ENCODE measurements at regions not wholly inside any gene's neighbourhood (a gene's known extent, or its start where the extent isn't known, plus 50 kb on each side); places are given as distances from the start of the nearest gene placed in this dataset.

- H3K27me3 Mint-ChIP-seq (ENCODE audit: insufficient read depth): no peaks in the 10 kb centered on the region
- peaks cover 28% of the 10 kb centered on the region for H3K9me3 Mint-ChIP-seq
- intact Hi-C loops (cut with micrococcal nuclease): no loop called here
- H3K27ac Mint-ChIP-seq: no peak overlapping the region
- no peak overlapping the region for H3K4me3 Mint-ChIP-seq
- DNase-seq (ENCODE audit: low spot score): no peak
- no peaks in the 10 kb centered on the region for H3K4me1 Mint-ChIP-seq (ENCODE audit: low read depth)
- H3K36me3 Mint-ChIP-seq (ENCODE audit: low read depth): no peaks in the 10 kb centered on the region
These were observed 687.2 kb downstream of the TBL1XR1 start for GRCh38 chr3:176510097-176510496.

- Mint-ChIP-seq H3K4me1 (ENCODE audit: low read depth) (no peaks in the 10 kb centered on the region), H3K27me3 (ENCODE audit: insufficient read depth) (no peaks in the 10 kb centered on the region), H3K9me3 (no peaks in the 10 kb centered on the region), H3K4me3 (no peak overlapping the region), H3K36me3 (ENCODE audit: low read depth) (no peaks in the 10 kb centered on the region), H3K27ac (no peak overlapping the region)
- intact Hi-C loops (cut with micrococcal nuclease): no loop called here
- DNase-seq (ENCODE audit: low spot score): no peak
These were observed 691.2 kb downstream of the TBL1XR1 start for GRCh38 chr3:176505878-176506621.

- intact Hi-C loops (cut with micrococcal nuclease): no loop called here
- H3K4me3 Mint-ChIP-seq: no peak overlapping the region
- DNase-seq (ENCODE audit: low spot score): no peak
- no peaks in the 10 kb centered on the region for H3K27me3 Mint-ChIP-seq (ENCODE audit: insufficient read depth)
- H3K4me1 Mint-ChIP-seq (ENCODE audit: low read depth): no peaks in the 10 kb centered on the region
- H3K27ac Mint-ChIP-seq: no peak overlapping the region
- H3K36me3 Mint-ChIP-seq (ENCODE audit: low read depth): no peaks in the 10 kb centered on the region
- H3K9me3 Mint-ChIP-seq: no peaks in the 10 kb centered on the region
These were observed 706.2 kb downstream of the TBL1XR1 start for GRCh38 chr3:176491084-176491483.

GRCh38 chr3:176490357-176490756 lies 706.9 kb downstream of the TBL1XR1 start:
- no peak overlapping the region for H3K27ac Mint-ChIP-seq
- intact Hi-C loops (cut with micrococcal nuclease): no loop called here
- no peaks in the 10 kb centered on the region for H3K27me3 Mint-ChIP-seq (ENCODE audit: insufficient read depth)
- H3K36me3 Mint-ChIP-seq (ENCODE audit: low read depth): no peaks in the 10 kb centered on the region
- H3K4me1 Mint-ChIP-seq (ENCODE audit: low read depth): no peaks in the 10 kb centered on the region
- no peak overlapping the region for H3K4me3 Mint-ChIP-seq
- no peak for DNase-seq (ENCODE audit: low spot score)
- no peaks in the 10 kb centered on the region for H3K9me3 Mint-ChIP-seq

- H3K27me3 Mint-ChIP-seq (ENCODE audit: insufficient read depth): no peaks in the 10 kb centered on the region
- no peaks in the 10 kb centered on the region for H3K9me3 Mint-ChIP-seq
- H3K27ac Mint-ChIP-seq: no peak overlapping the region
- H3K36me3 Mint-ChIP-seq (ENCODE audit: low read depth): no peaks in the 10 kb centered on the region
- no peak for DNase-seq (ENCODE audit: low spot score)
- H3K4me3 Mint-ChIP-seq: no peak overlapping the region
- no peaks in the 10 kb centered on the region for H3K4me1 Mint-ChIP-seq (ENCODE audit: low read depth)
- intact Hi-C loops (cut with micrococcal nuclease): no loop called here
These were observed 718.0 kb downstream of the TBL1XR1 start for GRCh38 chr3:176479248-176479647.

GRCh38 chr3:176469694-176470205 lies 727.5 kb downstream of the TBL1XR1 start:
- no peaks in the 10 kb centered on the region for H3K4me1 Mint-ChIP-seq (ENCODE audit: low read depth)
- no peaks in the 10 kb centered on the region for H3K36me3 Mint-ChIP-seq (ENCODE audit: low read depth)
- H3K27ac Mint-ChIP-seq: no peak overlapping the region
- DNase-seq (ENCODE audit: low spot score): no peak
- H3K27me3 Mint-ChIP-seq (ENCODE audit: insufficient read depth): no peaks in the 10 kb centered on the region
- no peak overlapping the region for H3K4me3 Mint-ChIP-seq
- H3K9me3 Mint-ChIP-seq: no peaks in the 10 kb centered on the region
- intact Hi-C loops (cut with micrococcal nuclease): no loop called here

DNA sequence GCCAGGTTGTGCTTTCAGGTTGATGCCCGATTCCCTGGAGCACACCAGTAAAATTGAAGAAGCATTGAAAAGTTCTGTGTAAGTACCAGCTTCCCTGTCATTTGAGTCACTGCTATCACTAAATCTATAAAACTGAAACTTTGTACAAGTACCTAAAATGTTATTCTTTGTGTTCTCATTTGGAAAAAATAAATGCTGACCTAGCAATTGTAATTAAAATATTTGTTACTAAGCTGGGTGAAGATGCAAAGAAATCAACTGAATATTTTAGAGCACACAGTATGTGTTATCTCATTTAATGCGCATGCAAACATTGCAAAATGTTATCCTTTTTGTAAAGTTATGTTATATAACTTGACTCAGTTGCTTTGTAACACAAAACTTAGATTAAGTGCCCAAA lies 733.7 kb downstream of the TBL1XR1 start:
- Mint-ChIP-seq H3K9me3 (no peaks in the 10 kb centered on the region), H3K4me3 (no peak overlapping the region), H3K4me1 (ENCODE audit: low read depth) (no peaks in the 10 kb centered on the region), H3K27ac (no peak overlapping the region), H3K27me3 (ENCODE audit: insufficient read depth) (no peaks in the 10 kb centered on the region), H3K36me3 (ENCODE audit: low read depth) (no peaks in the 10 kb centered on the region)
- intact Hi-C loops (cut with micrococcal nuclease): no loop called here
- DNase-seq (ENCODE audit: low spot score): no peak

DNA sequence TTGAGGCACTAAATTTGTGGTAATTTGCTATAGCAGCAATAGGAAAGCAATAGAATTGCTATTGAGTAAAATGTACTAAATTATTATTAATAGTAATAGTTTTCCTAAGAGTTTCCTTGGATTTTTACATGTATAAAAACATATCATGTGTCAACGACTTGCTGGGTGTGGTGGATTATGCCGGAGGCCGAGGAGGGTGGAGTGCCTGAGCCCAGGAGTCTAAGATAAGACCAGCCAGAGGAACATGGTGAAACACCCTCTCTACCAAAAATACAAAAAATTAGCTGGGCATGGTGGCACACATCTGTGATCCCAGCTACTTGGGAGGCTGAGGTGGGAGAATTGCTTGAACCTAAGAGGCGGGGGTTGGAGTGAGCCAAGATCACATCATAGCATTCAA lies 749.9 kb downstream of the TBL1XR1 start:
- H3K27me3 Mint-ChIP-seq (ENCODE audit: insufficient read depth): no peaks in the 10 kb centered on the region
- no peak overlapping the region for H3K4me3 Mint-ChIP-seq
- H3K27ac Mint-ChIP-seq: no peak overlapping the region
- H3K4me1 Mint-ChIP-seq (ENCODE audit: low read depth): no peaks in the 10 kb centered on the region
- no peaks in the 10 kb centered on the region for H3K36me3 Mint-ChIP-seq (ENCODE audit: low read depth)
- H3K9me3 Mint-ChIP-seq: peaks cover 4% of the 10 kb centered on the region
- intact Hi-C loops (cut with micrococcal nuclease): no loop called here
- no peak for DNase-seq (ENCODE audit: low spot score)

GRCh38 chr3:176442326-176442725 lies 755.0 kb downstream of the TBL1XR1 start:
- Mint-ChIP-seq H3K9me3 (peaks cover 4% of the 10 kb centered on the region), H3K4me3 (no peak overlapping the region), H3K4me1 (ENCODE audit: low read depth) (no peaks in the 10 kb centered on the region), H3K27ac (no peak overlapping the region), H3K36me3 (ENCODE audit: low read depth) (no peaks in the 10 kb centered on the region), H3K27me3 (ENCODE audit: insufficient read depth) (no peaks in the 10 kb centered on the region)
- no peak for DNase-seq (ENCODE audit: low spot score)
- intact Hi-C loops (cut with micrococcal nuclease): no loop called here

DNA sequence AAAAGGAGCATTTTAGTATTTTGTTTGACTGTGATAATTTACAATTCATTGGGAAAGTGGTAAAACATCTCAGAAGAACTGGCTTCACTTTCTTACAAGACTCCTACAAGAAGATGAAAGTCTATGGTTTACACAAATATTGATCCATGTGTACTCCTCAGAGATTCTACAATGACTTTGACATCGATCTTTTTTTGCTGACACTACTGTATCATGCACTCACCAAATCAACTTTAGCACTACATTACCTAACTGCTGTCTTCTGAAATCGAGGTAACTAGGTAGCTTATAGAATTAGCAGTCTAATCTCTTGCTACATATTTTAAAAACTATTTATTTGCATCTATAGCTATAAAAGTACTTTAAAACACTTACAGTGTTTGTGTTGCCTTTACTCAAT lies 757.6 kb downstream of the TBL1XR1 start:
- Mint-ChIP-seq H3K9me3 (peaks cover 4% of the 10 kb centered on the region), H3K27me3 (ENCODE audit: insufficient read depth) (no peaks in the 10 kb centered on the region), H3K4me1 (ENCODE audit: low read depth) (no peaks in the 10 kb centered on the region), H3K36me3 (ENCODE audit: low read depth) (no peaks in the 10 kb centered on the region), H3K27ac (no peak overlapping the region), H3K4me3 (no peak overlapping the region)
- no peak for DNase-seq (ENCODE audit: low spot score)
- intact Hi-C loops (cut with micrococcal nuclease): no loop called here

GRCh38 chr3:176431991-176432390 lies 765.3 kb downstream of the TBL1XR1 start:
- H3K4me3 Mint-ChIP-seq: no peak overlapping the region
- no peaks in the 10 kb centered on the region for H3K27me3 Mint-ChIP-seq (ENCODE audit: insufficient read depth)
- H3K36me3 Mint-ChIP-seq (ENCODE audit: low read depth): no peaks in the 10 kb centered on the region
- H3K9me3 Mint-ChIP-seq: no peaks in the 10 kb centered on the region
- intact Hi-C loops (cut with micrococcal nuclease): no loop called here
- DNase-seq (ENCODE audit: low spot score): no peak
- no peaks in the 10 kb centered on the region for H3K4me1 Mint-ChIP-seq (ENCODE audit: low read depth)
- H3K27ac Mint-ChIP-seq: no peak overlapping the region

- no peaks in the 10 kb centered on the region for H3K27me3 Mint-ChIP-seq (ENCODE audit: insufficient read depth)
- H3K27ac Mint-ChIP-seq: no peak overlapping the region
- H3K9me3 Mint-ChIP-seq: no peaks in the 10 kb centered on the region
- intact Hi-C loops (cut with micrococcal nuclease): no loop called here
- no peaks in the 10 kb centered on the region for H3K4me1 Mint-ChIP-seq (ENCODE audit: low read depth)
- no peak overlapping the region for H3K4me3 Mint-ChIP-seq
- no peak for DNase-seq (ENCODE audit: low spot score)
- no peaks in the 10 kb centered on the region for H3K36me3 Mint-ChIP-seq (ENCODE audit: low read depth)
These were observed 766.3 kb downstream of the TBL1XR1 start for GRCh38 chr3:176431038-176431418.

DNA sequence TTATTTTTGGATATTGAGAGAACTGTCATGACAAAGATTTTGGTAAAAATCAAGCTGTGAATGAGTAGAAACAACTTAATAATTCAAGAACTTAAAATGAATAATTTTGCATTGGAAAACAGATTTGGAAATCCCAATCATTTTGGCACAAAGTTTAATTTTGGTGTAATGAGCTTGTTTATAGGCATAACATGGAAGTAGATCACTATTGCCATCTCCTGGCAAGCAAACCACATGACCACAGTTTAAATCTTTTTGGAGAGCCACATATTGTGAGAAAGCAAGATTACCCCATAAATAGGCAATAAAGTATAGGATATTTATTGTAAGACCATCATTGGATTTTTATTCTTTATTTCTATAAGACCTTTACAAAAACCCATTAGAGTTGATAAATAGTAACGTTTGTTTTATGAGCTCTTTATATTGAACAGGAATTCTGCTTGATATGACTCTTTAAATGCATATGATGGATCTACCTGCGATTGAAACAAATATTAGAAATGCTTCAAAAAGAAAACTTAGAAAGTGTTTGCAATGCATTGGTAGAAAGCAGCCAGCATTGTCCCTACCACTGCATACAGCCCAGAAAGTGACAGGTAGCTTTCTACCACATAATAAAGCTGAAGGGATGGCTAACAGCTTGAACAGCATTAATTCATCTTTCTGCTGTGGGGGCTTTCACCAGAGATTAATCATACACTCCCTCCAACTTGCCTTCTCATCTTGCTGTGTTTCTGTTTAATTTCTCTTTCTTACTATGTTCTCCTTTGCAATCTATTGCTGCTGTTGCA lies 766.8 kb downstream of the TBL1XR1 start:
- Mint-ChIP-seq H3K36me3 (ENCODE audit: low read depth) (no peaks in the 10 kb centered on the region), H3K27ac (no peak overlapping the region), H3K9me3 (no peaks in the 10 kb centered on the region), H3K4me3 (no peak overlapping the region), H3K27me3 (ENCODE audit: insufficient read depth) (no peaks in the 10 kb centered on the region), H3K4me1 (ENCODE audit: low read depth) (no peaks in the 10 kb centered on the region)
- DNase-seq (ENCODE audit: low spot score): no peak
- intact Hi-C loops (cut with micrococcal nuclease): no loop called here

Data from activated T-helper 1 cell treated with anti-CD3 and anti-CD28 coated beads, Interleukin-12 subunit alpha, Interleukin-12 subunit beta, Interleukin-2, Interleukin-4 antibody, amounts not matched to agents 30 ng/mL and 10 ng/mL and 1 ng/mL, durations not matched to agents 14 hours and 24 hours and 36 hours (primary cell).